ENCODE measurements at regions not wholly inside any gene's neighbourhood (a gene's known extent, or its start where the extent isn't known, plus 50 kb on each side); places are given as distances from the start of the nearest gene placed in this dataset.
A peak's percentile ranks its signal among the peaks of the same experiment; 100 is the strongest.

GRCh38 chr17:72536788-72537187 is 416.0 kb downstream of the SOX9 start:
- no peak for DNase-seq (ENCODE audit: low read depth in 4 of 4, low spot score in 1 of 4)

- no peak for DNase-seq (ENCODE audit: low read depth in 4 of 4, low spot score in 1 of 4)
Observed at GRCh38 chr17:72538443-72538842, 417.6 kb downstream of the SOX9 start.

- DNase-seq (ENCODE audit: low read depth in 4 of 4, low spot score in 1 of 4): no peak
Observed at GRCh38 chr17:72538901-72539352, 418.1 kb downstream of the SOX9 start.

- DNase-seq (ENCODE audit: low read depth in 4 of 4, low spot score in 1 of 4): peak; percentile 24 to 50 (median 42)
Observed at GRCh38 chr17:72539981-72540897, 419.4 kb downstream of the SOX9 start.

- DNase-seq (ENCODE audit: low read depth in 4 of 4, low spot score in 1 of 4): no peak
Observed at GRCh38 chr17:72542317-72542716, 421.5 kb downstream of the SOX9 start.

GRCh38 chr17:72545766-72546165 is 424.9 kb downstream of the SOX9 start:
- DNase-seq (ENCODE audit: low read depth in 4 of 4, low spot score in 1 of 4): no peak

- no peak for DNase-seq (ENCODE audit: low read depth in 4 of 4, low spot score in 1 of 4)
Observed at GRCh38 chr17:72553051-72553755, 432.4 kb downstream of the SOX9 start.

- no peak for DNase-seq (ENCODE audit: low read depth in 4 of 4, low spot score in 1 of 4)
Observed at GRCh38 chr17:72554508-72554907, 433.7 kb downstream of the SOX9 start.

GRCh38 chr17:72555052-72555451 is 434.2 kb downstream of the SOX9 start:
- no peak for DNase-seq (ENCODE audit: low read depth in 4 of 4, low spot score in 1 of 4)

GRCh38 chr17:72556944-72557826 is 436.4 kb downstream of the SOX9 start:
- peak; percentile 23 to 42 (median 40) for DNase-seq (ENCODE audit: low read depth in 4 of 4, low spot score in 1 of 4)

GRCh38 chr17:72558971-72559476 is 438.2 kb downstream of the SOX9 start:
- DNase-seq (ENCODE audit: low read depth in 4 of 4, low spot score in 1 of 4): no peak

- peak in 3 of 4 experiments; percentile 6 to 16 (median 7) for DNase-seq (ENCODE audit: low read depth in 4 of 4, low spot score in 1 of 4)
Observed at GRCh38 chr17:72560303-72561247, 439.8 kb downstream of the SOX9 start.

- DNase-seq (ENCODE audit: low read depth in 4 of 4, low spot score in 1 of 4): no peak
Observed at GRCh38 chr17:72561266-72561665, 440.4 kb downstream of the SOX9 start.

GRCh38 chr17:72561680-72562079 is 440.9 kb downstream of the SOX9 start:
- DNase-seq (ENCODE audit: low read depth in 4 of 4, low spot score in 1 of 4): no peak

- no peak for DNase-seq (ENCODE audit: low read depth in 4 of 4, low spot score in 1 of 4)
Observed at GRCh38 chr17:72562615-72563188, 441.9 kb downstream of the SOX9 start.

GRCh38 chr17:72563952-72564351 is 443.1 kb downstream of the SOX9 start:
- no peak for DNase-seq (ENCODE audit: low read depth in 4 of 4, low spot score in 1 of 4)

GRCh38 chr17:72565006-72565405 is 444.2 kb downstream of the SOX9 start:
- no peak for DNase-seq (ENCODE audit: low read depth in 4 of 4, low spot score in 1 of 4)

- no peak for DNase-seq (ENCODE audit: low read depth in 4 of 4, low spot score in 1 of 4)
Observed at GRCh38 chr17:72565758-72566157, 444.9 kb downstream of the SOX9 start.

- no peak for DNase-seq (ENCODE audit: low read depth in 4 of 4, low spot score in 1 of 4)
Observed at GRCh38 chr17:72566671-72567484, 446.1 kb downstream of the SOX9 start.
